Endodermal cell (in vitro differentiated cells): ENCODE measurements at regions not wholly inside any gene's neighbourhood (a gene's known extent, or its start where the extent isn't known, plus 50 kb on each side); places are given as distances from the start of the nearest gene placed in this dataset.

Source experiments
- DNase-seq: peaks from one replicate; pipeline ENCODE4 v3.0.0-alpha.2; 2017
- H3K27ac ChIP-seq: 2 replicates; pipeline ENCODE4 v1.5.1; 2013; ENCODE audit warnings: mild to moderate bottlenecking, low read depth, low read length, moderate library complexity
- H3K27me3 ChIP-seq: 2 replicates; pipeline ENCODE4 v1.6.1; 2013; ENCODE audit warnings: mild to moderate bottlenecking, low read length, moderate library complexity; ENCODE audit not compliant: insufficient read depth, control insufficient read depth, poor library complexity, severe bottlenecking
- H3K36me3 ChIP-seq: 2 replicates; pipeline ENCODE4 v1.7.0; 2013; ENCODE audit warnings: mild to moderate bottlenecking, low read length, moderate library complexity; ENCODE audit not compliant: control insufficient read depth, insufficient read depth
- H3K4me1 ChIP-seq: one replicate; pipeline ENCODE4 v1.7.0; 2013; ENCODE audit warnings: low read length; ENCODE audit not compliant: control insufficient read depth, insufficient read depth
- H3K4me3 ChIP-seq: 2 replicates; pipeline ENCODE4 v1.5.1; 2013; ENCODE audit warnings: mild to moderate bottlenecking, low read length, moderate library complexity
- H3K9ac ChIP-seq: 2 replicates; pipeline ENCODE4 v1.6.1; 2013; ENCODE audit warnings: mild to moderate bottlenecking, low read length, moderate library complexity; ENCODE audit not compliant: poor library complexity, severe bottlenecking; ENCODE audit errors: extremely low read depth
- H3K9me3 ChIP-seq: 2 replicates; pipeline ENCODE4 v1.6.1; 2013; ENCODE audit warnings: mild to moderate bottlenecking, low read length, moderate library complexity; ENCODE audit not compliant: control insufficient read depth
- H3K27ac Mint-ChIP-seq: 2 replicates; pipeline ENCODE4 v1.8.0; 2020; ENCODE audit warnings: mixed read lengths
- H3K27me3 Mint-ChIP-seq: 2 replicates; pipeline ENCODE4 v1.8.0; 2021; ENCODE audit warnings: mild to moderate bottlenecking, mixed read lengths; ENCODE audit not compliant: insufficient read depth
- H3K36me3 Mint-ChIP-seq: 2 replicates; pipeline ENCODE4 v1.8.0; 2020; ENCODE audit warnings: low read depth, mixed read lengths
- H3K4me1 Mint-ChIP-seq: 2 replicates; pipeline ENCODE4 v1.8.0; 2020; ENCODE audit warnings: mixed read lengths
- H3K4me3 Mint-ChIP-seq: 2 replicates; pipeline ENCODE4 v1.8.0; 2020; ENCODE audit warnings: mild to moderate bottlenecking, moderate library complexity, mixed read lengths
- H3K9me3 Mint-ChIP-seq: 2 replicates; pipeline ENCODE4 v1.8.0; 2020; ENCODE audit warnings: mild to moderate bottlenecking, mixed read lengths
- CTCF ChIP-seq: fragments of 200-600 bp; sonication (generic); conservative IDR thresholded peaks from 2 replicates; pipeline ENCODE4 v1.5.0; 2021; ENCODE audit warnings: antibody characterized with exemption, mild to moderate bottlenecking
- WGBS, 2 experiments: methylation state at CpG; one replicate each; pipeline versions ENCODE4 v1.1.5 to v1.1.7; 2013; ENCODE audit warnings: missing lambda C conversion rate in 2 of 2, mixed read lengths in 1 of 2; ENCODE audit not compliant: insufficient coverage in 1 of 2, insufficient read length in 1 of 2; 5-methylcytosine and 5-hydroxymethylcytosine counted together

DNA sequence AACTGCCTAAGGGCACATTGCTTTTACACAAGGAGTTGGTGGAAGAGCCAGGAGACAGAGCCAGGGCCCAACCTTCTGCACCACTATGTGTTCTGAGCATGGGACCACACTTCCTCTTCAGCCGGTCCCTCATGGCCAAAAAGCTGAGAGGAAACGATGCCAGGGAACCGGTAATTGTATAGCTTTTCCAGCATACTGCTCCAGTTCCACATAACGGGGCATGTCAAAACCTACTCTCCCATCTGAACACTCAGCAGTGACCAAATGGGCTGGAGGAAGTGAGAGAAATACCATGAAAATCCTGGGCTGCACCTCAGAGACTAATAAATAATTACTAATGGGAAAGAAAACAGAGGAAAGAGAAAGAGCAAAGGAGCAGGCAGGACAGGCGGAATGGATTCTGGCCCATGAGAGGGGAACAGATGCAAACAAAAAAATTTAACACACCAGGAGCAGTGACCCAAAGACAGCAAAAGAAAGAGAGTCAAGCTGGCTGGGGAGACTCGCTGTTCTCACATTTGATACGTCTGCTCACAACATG lies 52.0 kb upstream of the BMP2 start:
- no peaks in the 10 kb centered on the region for H3K36me3 ChIP-seq
- DNase-seq: no peak
- 89 to 97% methylated on average over 6 to 7 of the region's 7 CpGs for WGBS, 2 experiments
- no peaks in the 10 kb centered on the region for H3K27me3 Mint-ChIP-seq
- peaks cover 11% of the 10 kb centered on the region for H3K4me1 ChIP-seq
- H3K9me3 Mint-ChIP-seq: peaks cover 7% of the 10 kb centered on the region
- no peak overlapping the region for H3K4me3 Mint-ChIP-seq
- H3K27me3 ChIP-seq: no peaks in the 10 kb centered on the region
- peaks cover 14% of the 10 kb centered on the region for H3K4me1 Mint-ChIP-seq
- H3K9me3 ChIP-seq: peaks cover 11% of the 10 kb centered on the region
- no peak for TF ChIP-seq CTCF
- no peak overlapping the region for H3K9ac ChIP-seq
- no peaks in the 10 kb centered on the region for H3K36me3 Mint-ChIP-seq
- no peak overlapping the region for H3K4me3 ChIP-seq
- H3K27ac Mint-ChIP-seq: no peak overlapping the region
- H3K27ac ChIP-seq: no peak overlapping the region

DNA sequence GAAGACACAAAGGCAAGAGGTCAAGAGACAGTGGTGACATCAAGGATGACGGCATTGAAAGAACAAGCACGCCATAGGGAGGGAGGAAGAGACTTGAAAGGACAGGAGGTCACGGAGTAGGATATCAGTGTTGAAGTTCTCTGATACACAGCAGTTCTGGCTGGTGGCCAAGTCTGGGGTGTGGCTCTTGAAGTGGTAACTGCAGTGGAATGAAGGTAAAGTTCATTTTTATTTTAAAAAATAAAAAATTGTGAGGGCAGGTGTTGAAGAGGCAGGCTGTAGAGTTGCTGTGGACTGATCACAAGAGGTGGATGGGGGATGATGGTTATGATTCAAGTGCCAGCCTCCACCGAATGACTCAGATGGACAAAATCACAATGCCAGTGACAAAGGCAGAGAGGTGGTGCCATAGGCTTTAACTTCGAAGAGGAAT lies 53.2 kb upstream of the BMP2 start:
- no peaks in the 10 kb centered on the region for H3K36me3 Mint-ChIP-seq
- WGBS, 2 experiments: 94 to 97% methylated on average over 4 to 5 of the region's 5 CpGs
- no peak for TF ChIP-seq CTCF
- no peak overlapping the region for H3K27ac Mint-ChIP-seq
- Histone ChIP-seq H3K9ac (no peak overlapping the region), H3K36me3 (no peaks in the 10 kb centered on the region), H3K4me3 (no peak overlapping the region), H3K4me1 (peaks cover 11% of the 10 kb centered on the region), H3K27me3 (no peaks in the 10 kb centered on the region), H3K27ac (no peak overlapping the region), H3K9me3 (peaks cover 8% of the 10 kb centered on the region)
- no peak for DNase-seq
- H3K4me1 Mint-ChIP-seq: peaks cover 24% of the 10 kb centered on the region
- H3K9me3 Mint-ChIP-seq: peaks cover 5% of the 10 kb centered on the region
- no peaks in the 10 kb centered on the region for H3K27me3 Mint-ChIP-seq
- no peak overlapping the region for H3K4me3 Mint-ChIP-seq

DNA sequence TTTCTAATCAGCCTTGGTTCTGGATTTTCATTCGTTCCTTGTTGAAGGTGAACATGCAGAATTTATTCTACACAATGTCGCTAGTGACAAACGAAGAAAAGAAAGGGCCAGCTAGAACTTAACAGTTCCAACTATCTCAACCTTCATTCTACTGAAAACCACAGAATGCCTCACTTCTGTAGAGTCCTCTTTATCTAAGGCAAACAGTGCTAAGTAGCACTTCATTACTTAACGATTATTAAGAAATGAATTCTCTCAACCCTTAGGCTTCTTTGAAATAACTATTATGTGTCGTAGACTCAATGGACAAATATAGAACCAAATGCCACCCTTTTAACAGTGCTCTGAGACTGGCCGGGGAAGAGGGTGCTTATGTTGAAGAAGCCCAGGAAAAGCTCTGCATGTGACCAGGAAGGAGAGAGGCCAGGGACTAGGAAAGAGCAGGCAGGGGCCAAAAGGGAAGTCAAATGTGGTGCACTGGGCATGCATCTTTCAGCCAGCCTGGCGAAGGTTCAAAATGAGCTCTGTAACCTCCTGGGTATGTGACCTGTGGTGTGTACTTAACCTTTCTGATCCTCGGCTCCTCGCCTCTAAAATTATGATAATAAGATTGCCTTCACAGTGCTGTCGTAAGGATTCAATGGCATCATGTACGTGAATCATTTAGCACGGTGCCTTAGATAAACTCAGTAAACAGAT lies 55.4 kb upstream of the BMP2 start:
- no peak for DNase-seq
- Histone ChIP-seq H3K4me1 (peaks cover 20% of the 10 kb centered on the region), H3K27me3 (no peaks in the 10 kb centered on the region), H3K36me3 (no peaks in the 10 kb centered on the region), H3K27ac (no peak overlapping the region), H3K9me3 (no peaks in the 10 kb centered on the region), H3K4me3 (no peak overlapping the region), H3K9ac (no peak overlapping the region)
- Mint-ChIP-seq H3K36me3 (no peaks in the 10 kb centered on the region), H3K4me1 (peaks cover 43% of the 10 kb centered on the region), H3K9me3 (no peaks in the 10 kb centered on the region), H3K4me3 (no peak overlapping the region), H3K27me3 (no peaks in the 10 kb centered on the region), H3K27ac (no peak overlapping the region)
- TF ChIP-seq CTCF: no peak
- WGBS, 2 experiments: 80 to 85% methylated on average over 11 to 12 of the region's 12 CpGs
